Hepatocyte (in vitro differentiated cells): ENCODE measurements at regions not wholly inside any gene's neighbourhood (a gene's known extent, or its start where the extent isn't known, plus 50 kb on each side); places are given as distances from the start of the nearest gene placed in this dataset.

Experiments
- DNase-seq: peaks from one replicate; pipeline ENCODE4 v3.0.0-alpha.2; 2016; ENCODE audit warnings: low spot score
- H2AFZ ChIP-seq: fragments of 200-600 bp; sonication (generic); 2 replicates; pipeline ENCODE4 v1.6.0; 2016; ENCODE audit warnings: antibody characterized with exemption, mild to moderate bottlenecking
- H3K27ac ChIP-seq: fragments of 200-600 bp; sonication (generic); 2 replicates; pipeline ENCODE4 v1.5.1; 2016; ENCODE audit warnings: mild to moderate bottlenecking
- H3K27me3 ChIP-seq: fragments of 200-600 bp; sonication (generic); 2 replicates; pipeline ENCODE4 v1.6.1; 2016
- H3K36me3 ChIP-seq: fragments of 200-600 bp; sonication (generic); replicated peaks from 2 replicates; pipeline ENCODE4 v1.5.1; 2016; ENCODE audit warnings: low read depth; ENCODE audit not compliant: insufficient read depth
- H3K4me1 ChIP-seq: fragments of 200-600 bp; sonication (generic); 2 replicates; pipeline ENCODE4 v1.5.1; 2016; ENCODE audit warnings: mild to moderate bottlenecking, moderate library complexity; ENCODE audit not compliant: insufficient read depth
- H3K4me2 ChIP-seq: fragments of 200-600 bp; sonication (generic); 2 replicates; pipeline ENCODE4 v1.6.0; 2016
- H3K4me3 ChIP-seq: fragments of 200-600 bp; sonication (generic); 2 replicates; pipeline ENCODE4 v1.5.1; 2016; ENCODE audit warnings: mild to moderate bottlenecking
- H3K79me2 ChIP-seq: fragments of 200-600 bp; sonication (generic); 2 replicates; pipeline ENCODE4 v1.6.0; 2017; ENCODE audit warnings: mild to moderate bottlenecking
- H3K9me2 ChIP-seq: fragments of 200-600 bp; sonication (generic); replicated peaks from 2 replicates; pipeline ENCODE4 v1.6.0; 2017; ENCODE audit warnings: mild to moderate bottlenecking; ENCODE audit not compliant: insufficient read depth
- H3K9me3 ChIP-seq: fragments of 200-600 bp; sonication (generic); 2 replicates; pipeline ENCODE4 v1.5.1; 2016; ENCODE audit warnings: low read depth, mild to moderate bottlenecking
- H4K20me1 ChIP-seq: fragments of 200-600 bp; sonication (generic); 2 replicates; pipeline ENCODE4 v1.6.0; 2016; ENCODE audit warnings: mild to moderate bottlenecking; ENCODE audit not compliant: insufficient read depth, poor library complexity, severe bottlenecking
- EZH2 ChIP-seq: fragments of 200-600 bp; sonication (generic); IDR thresholded peaks from 2 replicates; pipeline ENCODE4 v1.6.1; 2016; ENCODE audit warnings: antibody characterized with exemption, mild to moderate bottlenecking, borderline replicate concordance
- EZH2phosphoT487 ChIP-seq: fragments of 200-600 bp; sonication (generic); IDR thresholded peaks from one replicate; pipeline ENCODE4 v1.6.1; 2018; ENCODE audit warnings: antibody characterized with exemption, mild to moderate bottlenecking, low read depth, moderate library complexity; ENCODE audit not compliant: unreplicated experiment, severe bottlenecking
- WGBS: methylation state at CpG from one replicate; pipeline ENCODE4 v1.1.6; 2016; ENCODE audit warnings: low lambda C conversion rate; ENCODE audit errors: missing lambda C conversion rate; 5-methylcytosine and 5-hydroxymethylcytosine counted together
- TF ChIP-seq, protein P1 (sequence below): fragments of 200-600 bp; sonication (generic); IDR thresholded peaks from 2 replicates; pipeline ENCODE4 v1.5.1; 2016; ENCODE audit warnings: antibody characterized with exemption, mild to moderate bottlenecking; ENCODE audit not compliant: poor library complexity

DNA sequence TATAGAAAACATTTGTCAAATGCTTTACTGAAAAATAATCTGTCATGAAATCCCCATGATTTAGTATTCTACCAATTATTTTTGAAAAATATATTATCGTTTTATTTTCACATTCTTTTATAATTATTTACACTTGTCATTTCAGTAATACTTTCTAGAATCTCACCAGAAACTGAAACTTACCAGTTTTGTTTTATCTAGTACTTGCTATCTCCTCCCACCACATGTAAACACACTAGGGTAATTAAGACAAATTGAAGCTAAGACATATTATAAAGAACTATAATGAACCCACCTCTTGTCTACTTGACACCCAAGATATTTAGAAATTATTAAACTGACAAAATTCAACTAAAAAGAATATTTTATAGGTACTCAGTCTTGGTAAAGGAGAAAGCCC is 51.5 kb upstream of the GRM3 start:
- Histone ChIP-seq H3K27me3 (no peaks in the 10 kb centered on the region), H3K4me3 (no peak overlapping the region), H3K79me2 (no peaks in the 10 kb centered on the region), H3K4me1 (no peaks in the 10 kb centered on the region), H4K20me1 (no peaks in the 10 kb centered on the region), H2AFZ (no peak overlapping the region), H3K9me2 (no peaks in the 10 kb centered on the region), H3K36me3 (no peaks in the 10 kb centered on the region), H3K27ac (no peak overlapping the region), H3K4me2 (no peak overlapping the region), H3K9me3 (no peaks in the 10 kb centered on the region)
- DNase-seq: no peak
- 79% methylated on average over 1 of the region's 1 CpG for WGBS
- TF ChIP-seq EZH2phosphoT487: no peak
- TF ChIP-seq EZH2: no peak
- TF ChIP-seq, protein P1, sequence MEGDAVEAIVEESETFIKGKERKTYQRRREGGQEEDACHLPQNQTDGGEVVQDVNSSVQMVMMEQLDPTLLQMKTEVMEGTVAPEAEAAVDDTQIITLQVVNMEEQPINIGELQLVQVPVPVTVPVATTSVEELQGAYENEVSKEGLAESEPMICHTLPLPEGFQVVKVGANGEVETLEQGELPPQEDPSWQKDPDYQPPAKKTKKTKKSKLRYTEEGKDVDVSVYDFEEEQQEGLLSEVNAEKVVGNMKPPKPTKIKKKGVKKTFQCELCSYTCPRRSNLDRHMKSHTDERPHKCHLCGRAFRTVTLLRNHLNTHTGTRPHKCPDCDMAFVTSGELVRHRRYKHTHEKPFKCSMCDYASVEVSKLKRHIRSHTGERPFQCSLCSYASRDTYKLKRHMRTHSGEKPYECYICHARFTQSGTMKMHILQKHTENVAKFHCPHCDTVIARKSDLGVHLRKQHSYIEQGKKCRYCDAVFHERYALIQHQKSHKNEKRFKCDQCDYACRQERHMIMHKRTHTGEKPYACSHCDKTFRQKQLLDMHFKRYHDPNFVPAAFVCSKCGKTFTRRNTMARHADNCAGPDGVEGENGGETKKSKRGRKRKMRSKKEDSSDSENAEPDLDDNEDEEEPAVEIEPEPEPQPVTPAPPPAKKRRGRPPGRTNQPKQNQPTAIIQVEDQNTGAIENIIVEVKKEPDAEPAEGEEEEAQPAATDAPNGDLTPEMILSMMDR: no peak

DNA sequence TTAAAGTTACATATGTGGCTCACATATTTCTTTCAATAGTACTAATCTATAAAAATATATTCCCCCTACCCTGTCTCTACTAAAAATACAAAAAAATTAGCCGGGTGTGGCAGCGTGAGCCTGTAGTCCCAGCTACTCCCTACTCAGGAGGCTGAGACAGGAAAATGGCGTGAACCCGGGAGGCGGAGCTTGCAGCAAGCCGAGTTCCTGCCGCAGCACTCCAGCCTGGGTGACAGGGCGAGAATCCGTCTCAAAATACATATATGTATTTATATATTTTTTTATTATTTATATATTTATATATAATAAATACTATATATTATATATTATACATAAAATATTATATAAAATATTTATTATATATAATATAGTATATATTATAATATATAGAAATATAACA is 69.7 kb upstream of the GRM3 start:
- Histone ChIP-seq H3K79me2 (no peaks in the 10 kb centered on the region), H3K4me3 (no peak overlapping the region), H2AFZ (no peak overlapping the region), H3K4me1 (no peaks in the 10 kb centered on the region), H3K9me3 (no peaks in the 10 kb centered on the region), H4K20me1 (no peaks in the 10 kb centered on the region), H3K27me3 (no peaks in the 10 kb centered on the region), H3K4me2 (no peak overlapping the region), H3K36me3 (no peaks in the 10 kb centered on the region), H3K9me2 (no peaks in the 10 kb centered on the region), H3K27ac (no peak overlapping the region)
- WGBS: 84% methylated on average over 9 of the region's 9 CpGs
- DNase-seq: no peak
- TF ChIP-seq EZH2phosphoT487 (no peak), EZH2 (no peak)
- TF ChIP-seq, protein P1: no peak

DNA sequence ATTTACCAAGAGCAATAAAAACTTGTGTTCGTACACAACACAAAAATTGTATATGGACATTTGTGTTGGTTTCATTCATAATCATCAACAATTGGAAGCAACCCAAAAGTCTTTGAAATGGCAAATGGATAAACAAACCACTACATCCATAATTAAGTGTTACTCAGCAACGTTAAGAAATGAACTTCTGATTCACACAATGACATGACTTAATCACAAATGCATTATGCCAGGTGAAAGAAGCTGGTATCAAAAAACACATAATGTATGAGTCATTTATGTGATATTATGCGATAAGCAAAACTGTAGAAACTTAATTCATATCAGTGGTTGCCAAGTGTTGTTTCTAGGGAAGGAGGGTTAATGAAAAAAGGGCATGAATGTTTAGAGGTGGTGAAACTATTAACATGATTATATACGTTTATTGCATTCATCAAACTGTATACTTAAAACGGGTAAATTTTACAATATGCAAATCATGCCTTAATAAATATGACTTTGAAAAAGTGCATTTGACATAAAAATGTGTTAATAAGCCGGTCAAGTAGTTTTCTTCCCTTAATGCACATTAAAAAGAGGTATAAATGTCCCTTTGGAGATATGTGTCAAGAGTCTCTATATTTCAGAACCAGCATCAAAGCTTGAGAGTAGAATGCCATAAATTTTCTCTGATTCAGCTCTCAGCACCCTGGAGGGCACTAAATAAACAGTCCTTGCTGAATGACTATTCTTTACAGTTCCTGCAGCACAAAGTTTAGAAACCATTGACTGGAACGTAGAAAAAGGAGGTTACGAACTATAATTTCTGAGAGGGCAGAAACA is 84.8 kb upstream of the GRM3 start:
- no peaks in the 10 kb centered on the region for H3K79me2 ChIP-seq
- DNase-seq: no peak
- no peaks in the 10 kb centered on the region for H4K20me1 ChIP-seq
- no peaks in the 10 kb centered on the region for H3K9me3 ChIP-seq
- H3K36me3 ChIP-seq: no peaks in the 10 kb centered on the region
- H3K4me2 ChIP-seq: no peak overlapping the region
- TF ChIP-seq EZH2 (no peak), EZH2phosphoT487 (no peak)
- TF ChIP-seq, protein P1: no peak
- WGBS: 74% methylated on average over 8 of the region's 8 CpGs
- H3K27ac ChIP-seq: no peak overlapping the region
- no peaks in the 10 kb centered on the region for H3K9me2 ChIP-seq
- no peaks in the 10 kb centered on the region for H3K27me3 ChIP-seq
- H3K4me1 ChIP-seq: no peaks in the 10 kb centered on the region
- H2AFZ ChIP-seq: no peak overlapping the region
- no peak overlapping the region for H3K4me3 ChIP-seq

DNA sequence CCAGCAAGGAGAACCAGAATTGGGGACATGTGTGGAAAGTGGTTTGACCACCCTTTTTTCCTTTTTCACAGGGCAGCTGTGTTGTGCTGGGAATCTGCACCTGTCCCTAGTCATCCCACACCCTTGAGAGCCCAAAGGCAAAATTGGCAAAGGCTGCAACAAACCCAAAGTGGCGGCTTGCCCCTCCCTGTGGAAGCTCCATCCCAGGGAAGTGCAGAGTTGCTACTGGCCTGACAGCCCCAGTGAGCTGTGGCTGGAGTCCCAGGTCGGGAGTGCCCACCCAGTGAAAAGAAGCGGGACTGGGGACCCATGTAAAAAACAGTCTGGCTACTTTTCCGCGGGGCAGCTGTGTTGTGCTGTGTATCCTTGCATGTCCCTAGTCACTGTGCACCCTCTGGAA is 109.1 kb upstream of the GRM3 start:
- Histone ChIP-seq H3K27ac (no peak overlapping the region), H3K79me2 (no peaks in the 10 kb centered on the region), H4K20me1 (no peaks in the 10 kb centered on the region), H3K9me2 (no peaks in the 10 kb centered on the region), H2AFZ (no peak overlapping the region), H3K4me2 (no peak overlapping the region), H3K36me3 (no peaks in the 10 kb centered on the region), H3K9me3 (no peaks in the 10 kb centered on the region), H3K4me1 (no peaks in the 10 kb centered on the region), H3K27me3 (no peaks in the 10 kb centered on the region), H3K4me3 (no peak overlapping the region)
- no peak for TF ChIP-seq EZH2phosphoT487
- TF ChIP-seq, protein P1: no peak
- TF ChIP-seq EZH2: no peak
- DNase-seq: no peak
- WGBS: 89% methylated on average over 5 of the region's 5 CpGs
